Type B pancreatic cell (in vitro differentiated cells): ENCODE measurements at regions not wholly inside any gene's neighbourhood (a gene's known extent, or its start where the extent isn't known, plus 50 kb on each side); places are given as distances from the start of the nearest gene placed in this dataset.
"Not testable (repeated sequence)": the region's sequence is repeated elsewhere in the genome, so short reads cannot be mapped to it uniquely, and the experiment has no call there.

Experiments used
- DNase-seq: peaks from one replicate; pipeline ENCODE4 v3.0.0; 2021; ENCODE audit warnings: mixed read lengths; ENCODE audit not compliant: unreplicated experiment; ENCODE audit errors: extremely low spot score
- H3K27ac Mint-ChIP-seq: 2 replicates; pipeline ENCODE4 v1.8.0; 2021; ENCODE audit warnings: mild to moderate bottlenecking, mixed read lengths
- H3K27me3 Mint-ChIP-seq: 2 replicates; pipeline ENCODE4 v1.8.0; 2021; ENCODE audit warnings: mixed read lengths
- H3K36me3 Mint-ChIP-seq: 2 replicates; pipeline ENCODE4 v1.8.0; 2021; ENCODE audit warnings: mixed read lengths
- H3K4me1 Mint-ChIP-seq: one replicate; pipeline ENCODE4 v1.8.0; 2021; ENCODE audit warnings: mixed read lengths; ENCODE audit not compliant: unreplicated experiment
- H3K4me3 Mint-ChIP-seq: 2 replicates; pipeline ENCODE4 v1.8.0; 2021; ENCODE audit warnings: mild to moderate bottlenecking, mixed read lengths
- H3K9me3 Mint-ChIP-seq: 2 replicates; pipeline ENCODE4 v1.8.0; 2021; ENCODE audit warnings: mixed read lengths
- CTCF ChIP-seq: fragments of 200-600 bp; sonication (generic); conservative IDR thresholded peaks from 2 replicates; pipeline ENCODE4 v1.5.0; 2021; ENCODE audit warnings: antibody characterized with exemption, mild to moderate bottlenecking

GRCh38 chr12:47362126-47362705, 282.5 kb upstream of the AMIGO2 start:
- Mint-ChIP-seq H3K4me3 (no peak overlapping the region), H3K27me3 (no peaks in the 10 kb centered on the region), H3K4me1 (peaks cover 5% of the 10 kb centered on the region), H3K36me3 (no peaks in the 10 kb centered on the region), H3K9me3 (no peaks in the 10 kb centered on the region), H3K27ac (no peak overlapping the region)
- DNase-seq: no peak
- no peak for TF ChIP-seq CTCF

GRCh38 chr12:47361389-47362021, 281.7 kb upstream of the AMIGO2 start:
- no peak for TF ChIP-seq CTCF
- peaks cover 5% of the 10 kb centered on the region for H3K4me1 Mint-ChIP-seq
- H3K27ac Mint-ChIP-seq: no peak overlapping the region
- H3K27me3 Mint-ChIP-seq: no peaks in the 10 kb centered on the region
- no peaks in the 10 kb centered on the region for H3K36me3 Mint-ChIP-seq
- H3K4me3 Mint-ChIP-seq: no peak overlapping the region
- H3K9me3 Mint-ChIP-seq: no peaks in the 10 kb centered on the region
- DNase-seq: no peak

GRCh38 chr12:47360771-47361388, 281.1 kb upstream of the AMIGO2 start:
- no peak overlapping the region for H3K4me3 Mint-ChIP-seq
- H3K4me1 Mint-ChIP-seq: peaks cover 5% of the 10 kb centered on the region
- H3K27me3 Mint-ChIP-seq: no peaks in the 10 kb centered on the region
- no peak for TF ChIP-seq CTCF
- no peak for DNase-seq
- no peak overlapping the region for H3K27ac Mint-ChIP-seq
- H3K36me3 Mint-ChIP-seq: no peaks in the 10 kb centered on the region
- no peaks in the 10 kb centered on the region for H3K9me3 Mint-ChIP-seq

GRCh38 chr12:47360093-47360480, 280.3 kb upstream of the AMIGO2 start:
- TF ChIP-seq CTCF: no peak
- no peak overlapping the region for H3K27ac Mint-ChIP-seq
- H3K27me3 Mint-ChIP-seq: no peaks in the 10 kb centered on the region

GRCh38 chr12:47359310-47360092, 279.7 kb upstream of the AMIGO2 start:
- Mint-ChIP-seq H3K4me1 (peaks cover 5% of the 10 kb centered on the region), H3K36me3 (no peaks in the 10 kb centered on the region), H3K9me3 (no peaks in the 10 kb centered on the region), H3K4me3 (no peak overlapping the region), H3K27ac (no peak overlapping the region), H3K27me3 (no peaks in the 10 kb centered on the region)
- TF ChIP-seq CTCF: no peak
- DNase-seq: no peak

More at GRCh38 chr12:47360093-47360480, 280.3 kb upstream of the AMIGO2 start:
- H3K36me3 Mint-ChIP-seq: no peaks in the 10 kb centered on the region
- no peaks in the 10 kb centered on the region for H3K9me3 Mint-ChIP-seq
- peaks cover 5% of the 10 kb centered on the region for H3K4me1 Mint-ChIP-seq
- no peak for DNase-seq
- no peak overlapping the region for H3K4me3 Mint-ChIP-seq

GRCh38 chr12:47357006-47357405, 277.2 kb upstream of the AMIGO2 start:
- not testable (repeated sequence) for H3K9me3 Mint-ChIP-seq, H3K4me1 Mint-ChIP-seq, DNase-seq, H3K4me3 Mint-ChIP-seq, H3K27ac Mint-ChIP-seq, H3K36me3 Mint-ChIP-seq, H3K27me3 Mint-ChIP-seq
